Activated CD4-positive, CD25-positive, alpha-beta regulatory T cell treated with anti-CD3 and anti-CD28 coated beads, Interleukin-2, amount 50 U/mL, for 16 hours (primary cell): ENCODE measurements at regions not wholly inside any gene's neighbourhood (a gene's known extent, or its start where the extent isn't known, plus 50 kb on each side); places are given as distances from the start of the nearest gene placed in this dataset.

Experiments
- DNase-seq: peaks from one replicate; pipeline ENCODE4 v3.0.0-alpha.2; 2020; ENCODE audit warnings: low read depth, low spot score

GRCh38 chr6:37105148-37106050, 64.6 kb upstream of the PIM1 start:
- no peak for DNase-seq

DNA sequence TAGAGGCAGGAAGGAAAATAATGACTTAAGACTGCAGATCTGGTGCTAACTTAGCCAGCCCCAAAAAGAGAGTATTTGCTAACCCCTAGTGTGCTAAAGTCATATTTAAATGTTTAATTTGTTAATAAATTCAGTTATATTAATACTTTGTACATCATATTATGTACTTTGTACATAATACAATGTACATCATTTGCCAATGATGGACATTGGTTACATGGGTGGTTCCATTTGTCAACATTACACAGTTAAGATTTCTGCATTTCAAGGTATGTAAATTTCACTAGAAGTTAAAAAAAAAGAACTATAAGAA, 63.9 kb upstream of the PIM1 start:
- no peak for DNase-seq

DNA sequence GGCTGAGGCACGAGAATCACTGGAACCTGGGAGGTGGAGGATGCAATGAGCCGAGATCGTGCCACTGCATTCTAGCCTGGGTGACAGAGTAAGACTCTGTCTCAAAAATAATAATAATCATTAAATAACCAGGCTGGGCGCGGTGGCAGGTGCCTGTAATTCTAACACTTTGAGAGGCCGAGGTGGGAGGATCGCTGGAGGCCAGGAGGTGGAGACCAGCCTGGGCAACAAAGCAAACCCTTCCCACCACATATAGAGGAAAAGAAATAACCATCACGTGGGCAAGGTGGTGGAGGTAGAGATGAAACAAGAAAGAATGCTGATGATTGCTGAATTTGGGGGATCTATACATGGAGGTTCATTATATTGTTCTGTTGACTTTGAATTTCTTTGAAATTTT, 63.4 kb upstream of the PIM1 start:
- no peak for DNase-seq

- no peak for DNase-seq
Measured at GRCh38 chr6:37106982-37107491, 62.9 kb upstream of the PIM1 start.

- no peak for DNase-seq
Measured at GRCh38 chr6:37109714-37110499, 60.0 kb upstream of the PIM1 start.

DNA sequence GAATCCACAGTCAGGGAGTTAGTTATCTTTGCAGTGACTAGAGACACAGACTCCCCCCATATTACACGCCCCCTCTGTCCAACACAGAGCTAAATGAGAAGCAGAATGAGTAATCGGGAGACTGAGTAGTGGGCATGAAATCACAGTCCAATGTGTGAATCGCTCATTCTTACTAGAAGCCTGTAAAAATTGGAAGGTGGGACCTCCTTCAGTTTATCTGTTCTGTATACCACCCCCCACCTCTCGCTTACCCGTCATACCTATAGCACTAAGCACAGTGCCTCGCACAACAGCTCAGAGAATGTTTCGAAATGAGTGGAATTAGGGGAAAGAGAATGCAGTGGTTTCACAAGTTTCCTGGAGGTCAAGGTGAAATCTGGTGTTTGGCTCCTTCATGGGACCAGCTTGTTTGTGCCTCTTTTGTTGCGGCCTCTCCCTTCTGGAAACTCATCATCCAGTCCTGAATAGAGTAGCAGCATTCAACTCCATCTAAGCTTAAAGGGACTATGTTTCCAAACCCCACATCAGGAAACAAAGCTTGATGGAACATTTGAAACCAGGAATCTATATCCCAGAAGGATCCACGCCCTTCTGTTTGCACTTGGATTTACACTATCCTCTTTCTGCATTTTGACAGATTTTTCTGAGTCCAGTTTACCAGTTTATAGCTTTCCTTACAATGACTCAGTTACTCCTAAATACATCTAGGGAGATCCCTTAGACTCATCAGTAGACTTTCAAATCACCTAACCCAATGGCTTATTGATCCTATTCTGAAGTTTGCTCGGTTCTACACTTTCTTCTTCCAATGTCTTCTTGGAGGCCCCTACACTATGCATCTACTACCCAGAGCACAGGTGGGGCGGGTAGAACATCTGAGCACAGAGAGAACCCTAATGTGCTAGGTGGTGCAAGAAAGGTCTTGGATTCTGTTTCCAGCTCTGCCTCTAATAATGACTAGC, 59.2 kb upstream of the PIM1 start:
- no peak for DNase-seq

DNA sequence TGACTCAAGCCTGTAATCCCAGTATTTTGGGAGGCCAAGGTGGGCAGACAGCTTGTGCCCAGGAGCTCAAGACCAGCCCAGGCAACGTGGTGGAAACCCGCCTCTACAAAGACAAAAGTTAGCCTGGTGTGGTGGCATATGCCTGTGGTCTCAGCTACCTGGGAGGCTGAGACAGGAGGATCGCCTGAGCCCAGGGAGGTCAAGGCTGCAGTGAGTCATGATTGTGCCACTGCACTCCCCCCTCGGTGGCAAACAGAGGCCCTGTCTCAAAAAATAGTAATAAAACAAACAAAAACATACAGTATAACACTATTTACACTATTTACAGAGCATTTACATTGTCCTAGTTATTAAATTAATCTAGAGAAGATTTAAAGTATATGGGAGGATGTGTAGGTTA, 56.0 kb upstream of the PIM1 start:
- DNase-seq, result no peak

DNA sequence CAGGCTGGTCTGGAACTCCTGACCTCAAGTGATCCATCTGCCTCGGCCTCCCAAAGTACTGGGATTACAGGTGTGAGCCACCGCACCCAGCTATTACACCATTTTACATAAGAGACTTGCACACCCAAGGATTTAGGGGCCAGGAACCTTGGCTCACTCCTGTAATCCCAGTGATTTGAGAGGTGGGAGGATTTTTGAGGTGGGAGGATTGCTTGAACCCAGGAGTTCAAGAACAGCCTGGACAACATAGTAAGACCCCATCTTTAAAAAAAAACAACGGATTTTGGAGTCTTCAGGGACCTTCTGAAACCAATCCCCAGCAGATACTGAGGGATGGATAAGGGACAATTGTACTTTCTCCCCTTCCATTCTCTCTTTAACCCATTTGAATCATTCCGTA, 55.3 kb upstream of the PIM1 start:
- DNase-seq, result no peak

- no peak for DNase-seq
Measured at GRCh38 chr6:37115236-37115895, 54.6 kb upstream of the PIM1 start.

DNA sequence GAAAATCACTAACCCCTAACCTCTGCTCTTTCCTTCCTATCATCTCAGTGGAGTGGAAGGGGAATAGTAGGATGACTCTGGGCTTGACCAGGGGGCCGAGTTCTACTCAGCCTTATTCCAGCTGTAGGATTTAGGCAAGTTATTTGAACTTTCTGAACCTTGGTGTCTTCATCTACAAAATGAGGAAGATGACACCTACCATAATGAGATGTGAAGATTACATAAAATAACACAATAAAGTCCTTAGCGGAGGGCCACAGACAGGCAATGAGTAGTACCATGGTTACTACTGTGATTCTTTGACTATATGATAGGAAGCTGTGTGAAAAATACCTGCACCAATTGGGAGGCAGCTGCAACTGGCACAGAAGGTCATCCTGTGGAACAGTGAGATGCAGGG, 53.6 kb upstream of the PIM1 start:
- DNase-seq, result no peak

GRCh38 chr6:37119387-37119886, 50.5 kb upstream of the PIM1 start:
- DNase-seq, result no peak
